GM21515 (cell line): ENCODE measurements at regions not wholly inside any gene's neighbourhood (a gene's known extent, or its start where the extent isn't known, plus 50 kb on each side); places are given as distances from the start of the nearest gene placed in this dataset.
"Not testable (repeated sequence)": the region's sequence is repeated elsewhere in the genome, so short reads cannot be mapped to it uniquely, and the experiment has no call there.

ENCODE experiments used
- ATAC-seq: cut with Tn5 transposase; IDR thresholded peaks from one replicate; pipeline ENCODE4 v1.9.1; 2021; ENCODE audit not compliant: unreplicated experiment

GRCh38 chr4:160375772-160376452, 1273.0 kb downstream of the RAPGEF2 start:
- no peak for ATAC-seq

GRCh38 chr4:160386846-160387245, 1284.0 kb downstream of the RAPGEF2 start:
- ATAC-seq, result no peak

DNA sequence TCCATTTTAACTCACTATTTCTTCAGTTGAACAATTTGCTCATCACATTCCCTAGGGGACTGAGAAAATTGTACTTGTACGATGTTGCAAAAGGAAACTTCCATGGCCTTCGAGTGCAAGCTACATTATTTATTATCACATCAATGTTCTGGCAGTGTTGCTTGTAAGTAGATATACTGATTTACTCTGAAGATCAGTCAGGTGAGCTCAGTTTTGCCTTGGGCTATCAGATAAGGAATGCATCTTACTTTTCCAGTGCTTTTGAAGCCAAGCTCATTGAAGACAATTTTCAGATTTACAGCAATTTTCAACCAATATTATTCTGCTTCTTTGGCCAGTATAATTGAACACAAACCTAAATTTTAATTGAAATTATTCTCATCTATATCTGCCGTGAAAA, 1296.9 kb downstream of the RAPGEF2 start:
- ATAC-seq, result no peak

DNA sequence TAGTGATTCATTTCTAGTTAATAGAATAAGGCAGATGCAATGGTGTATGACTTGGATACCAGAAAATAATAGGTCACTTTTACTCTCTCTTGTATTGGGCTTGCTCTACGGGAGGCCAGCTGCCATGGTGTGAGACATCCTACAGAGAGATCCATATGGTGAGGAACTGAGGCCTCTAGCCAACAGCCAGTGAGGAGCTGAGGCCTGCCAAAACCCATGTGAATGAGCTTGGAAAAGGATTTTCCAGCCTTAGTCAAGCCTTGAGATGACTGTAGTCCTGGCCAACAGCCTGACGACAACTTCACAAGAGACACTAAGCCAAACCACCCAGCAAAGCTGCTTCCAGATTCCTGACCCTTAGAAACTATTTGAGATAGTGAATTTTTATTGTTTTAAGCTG, 1300.2 kb downstream of the RAPGEF2 start:
- no peak for ATAC-seq

GRCh38 chr4:160406263-160406825, 1303.5 kb downstream of the RAPGEF2 start:
- ATAC-seq, result no peak

DNA sequence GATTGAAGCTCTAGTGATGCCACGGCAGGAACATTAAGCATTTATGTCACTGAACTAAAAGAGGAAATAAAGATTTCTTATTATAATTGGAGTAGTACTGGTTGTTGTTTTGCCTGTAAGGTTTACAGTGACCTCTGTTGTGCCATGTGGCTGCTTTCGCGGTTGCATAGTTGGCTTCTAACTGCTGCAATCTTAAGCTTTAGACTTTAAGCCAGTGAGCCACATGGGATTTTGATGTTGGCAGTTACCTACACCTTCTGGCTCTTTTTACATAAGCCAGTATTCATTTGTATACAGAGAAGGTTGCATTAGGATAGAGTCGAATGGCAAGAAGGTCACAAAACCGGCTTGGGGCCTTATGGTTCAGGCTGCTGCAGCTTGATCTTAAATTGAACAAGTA, 1311.6 kb downstream of the RAPGEF2 start:
- no peak for ATAC-seq

- ATAC-seq, result no peak
Measured at GRCh38 chr4:160423879-160424451, 1321.1 kb downstream of the RAPGEF2 start.

- ATAC-seq, result no peak
Measured at GRCh38 chr4:160426233-160426632, 1323.4 kb downstream of the RAPGEF2 start.

- ATAC-seq, result no peak
Measured at GRCh38 chr4:160450876-160451275, 1348.0 kb downstream of the RAPGEF2 start.

- ATAC-seq, result not testable (repeated sequence)
Measured at GRCh38 chr4:160481696-160482690, 1379.1 kb downstream of the RAPGEF2 start.

- ATAC-seq, result no peak
Measured at GRCh38 chr4:160485071-160485687, 1382.3 kb downstream of the RAPGEF2 start.

DNA sequence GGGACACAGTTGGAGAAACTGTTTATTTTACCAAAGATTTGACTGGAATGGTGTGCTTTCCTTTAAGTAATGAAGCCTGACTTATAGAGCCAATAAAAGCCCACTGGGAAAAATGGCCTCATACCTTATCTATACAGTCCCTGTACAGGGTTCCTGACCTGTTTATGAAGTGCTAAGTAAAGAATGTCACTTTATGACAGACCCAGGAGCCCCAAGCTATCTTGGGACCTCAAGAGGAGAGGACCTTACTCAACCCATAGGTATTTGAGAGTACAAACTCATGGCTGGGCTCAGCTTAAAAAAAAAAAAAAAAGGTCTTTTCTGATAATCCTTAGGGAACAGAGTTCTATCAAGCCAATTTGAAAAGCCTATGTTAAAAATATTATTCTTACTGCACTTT, 1389.3 kb downstream of the RAPGEF2 start:
- ATAC-seq, result no peak

DNA sequence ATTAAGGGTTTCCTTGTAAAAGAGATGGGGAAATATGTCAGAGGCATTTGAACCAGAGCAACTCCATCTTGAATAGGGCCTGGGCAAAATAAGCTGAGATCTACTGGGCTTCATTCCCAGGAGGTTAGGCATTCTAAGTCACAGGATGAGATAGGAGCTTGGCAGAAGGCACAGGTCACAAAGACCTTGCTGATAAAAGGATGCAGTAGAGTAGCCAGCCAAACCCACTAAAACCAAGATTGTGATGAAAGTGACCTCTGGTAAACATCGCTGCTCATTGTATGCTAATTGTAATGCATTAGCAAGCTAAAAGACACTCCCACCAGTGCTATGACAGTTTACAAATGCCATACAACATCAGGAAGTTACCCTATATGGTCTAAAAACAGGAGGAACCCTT, 1390.3 kb downstream of the RAPGEF2 start:
- ATAC-seq, result no peak

GRCh38 chr4:160495356-160495755, 1392.5 kb downstream of the RAPGEF2 start:
- no peak for ATAC-seq

GRCh38 chr4:160498211-160498610, 1395.3 kb downstream of the RAPGEF2 start:
- no peak for ATAC-seq

DNA sequence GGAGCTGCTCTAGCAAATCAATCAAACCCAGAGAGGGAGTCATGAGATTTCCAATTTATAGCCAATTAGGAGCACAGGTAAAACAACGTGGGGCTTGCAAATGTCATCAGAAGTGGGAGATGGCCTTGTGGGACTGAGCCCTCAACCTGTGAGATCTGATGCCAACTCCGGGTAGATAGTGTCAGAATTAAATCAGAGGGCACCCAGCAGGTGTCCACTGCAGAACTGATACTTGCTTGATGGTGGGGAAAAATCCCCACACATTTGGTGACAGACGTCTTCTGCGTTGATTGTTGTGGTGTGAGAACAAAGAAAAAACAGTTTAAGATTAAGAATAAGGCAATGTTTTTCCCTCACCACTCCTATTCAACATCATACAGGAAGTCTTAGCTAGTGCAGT, 1402.8 kb downstream of the RAPGEF2 start:
- no peak for ATAC-seq

GRCh38 chr4:160510928-160511327, 1408.0 kb downstream of the RAPGEF2 start:
- no peak for ATAC-seq

- no peak for ATAC-seq
Measured at GRCh38 chr4:160514126-160514525, 1411.2 kb downstream of the RAPGEF2 start.

GRCh38 chr4:160523231-160523630, 1420.4 kb downstream of the RAPGEF2 start:
- ATAC-seq, result no peak

DNA sequence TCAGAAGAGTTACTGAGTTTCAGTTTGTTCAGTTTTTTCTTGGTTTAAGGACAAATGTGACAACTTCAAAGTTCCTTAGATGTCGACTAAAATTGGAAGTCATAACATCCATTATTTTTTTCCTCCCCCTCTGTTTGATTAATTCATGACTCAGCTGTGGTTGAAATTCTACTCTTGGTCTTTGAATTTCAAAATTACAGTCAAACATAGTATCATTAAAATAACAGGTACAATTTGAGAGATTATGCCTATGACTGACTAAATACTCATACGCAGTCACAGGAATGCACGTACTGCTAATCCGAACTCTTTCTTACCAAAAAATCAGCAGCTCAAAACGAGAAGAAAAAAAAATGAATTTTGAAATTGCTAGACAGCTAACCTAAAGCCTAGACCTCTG, 1434.8 kb downstream of the RAPGEF2 start:
- ATAC-seq, result no peak

DNA sequence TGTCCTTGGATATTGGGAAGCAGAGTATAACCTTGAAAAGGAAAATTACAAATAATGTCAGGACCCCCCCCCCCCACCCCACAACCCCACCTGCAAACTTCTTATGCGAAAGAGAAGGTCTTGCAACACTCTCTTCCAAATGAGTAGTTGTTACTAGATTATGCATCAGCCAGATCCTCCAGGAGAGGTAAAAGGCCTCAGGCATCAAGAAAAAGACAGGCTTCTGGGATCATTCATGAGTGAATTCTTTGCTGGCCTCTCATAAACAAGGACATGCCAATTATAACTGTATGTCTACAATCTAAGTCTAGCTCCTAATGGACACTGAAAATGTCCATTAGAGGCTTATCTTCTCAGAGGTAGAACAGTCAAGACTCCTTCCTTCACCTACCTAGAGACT, 1443.3 kb downstream of the RAPGEF2 start:
- no peak for ATAC-seq
